ENCODE measurements at regions not wholly inside any gene's neighbourhood (a gene's known extent, or its start where the extent isn't known, plus 50 kb on each side); places are given as distances from the start of the nearest gene placed in this dataset.

- TF ChIP-seq POLR2AphosphoS5 (IDR thresholded peaks at IDR 0.05) (no peak), POLR2A (IDR thresholded peaks at IDR 0.05) (no peak), CTCF (IDR thresholded peaks at IDR 0.05) (no peak)
Observed at GRCh38 chr4:94115687-94116086, 92.0 kb upstream of the SMARCAD1 start.
